ENCODE measurements at regions not wholly inside any gene's neighbourhood (a gene's known extent, or its start where the extent isn't known, plus 50 kb on each side); places are given as distances from the start of the nearest gene placed in this dataset.

GRCh38 chr7:25789701-25790640 lies 362.0 kb upstream of the NFE2L3 start:
- Histone ChIP-seq H3K27me3 (no peaks in the 10 kb centered on the region), H3K4me3 (no peak overlapping the region), H3K27ac (peak overlapping the region; percentile 52 to 83 (median 80)), H3K36me3 (no peaks in the 10 kb centered on the region), H3K4me1 (peaks cover 16 to 49% (median 17%) of the 10 kb centered on the region in 3 donors), H3K9me3 (no peaks in the 10 kb centered on the region)
- no peak for TF ChIP-seq EP300 (IDR thresholded peaks at IDR 0.05)
- TF ChIP-seq POLR2AphosphoS5 (IDR thresholded peaks at IDR 0.05): peak; percentile 39
- ATAC-seq: no peak
- 69 to 75% methylated on average over 11 to 12 of the region's 13 CpGs for WGBS, 2 donors (ENCODE audit: low coverage in 1 of 2)

GRCh38 chr7:25790963-25791362 lies 361.0 kb upstream of the NFE2L3 start:
- Histone ChIP-seq H3K27me3 (no peaks in the 10 kb centered on the region), H3K27ac (peak overlapping the region; percentile 52 to 83 (median 80)), H3K9me3 (no peaks in the 10 kb centered on the region), H3K4me1 (peaks cover 16 to 56% (median 17%) of the 10 kb centered on the region in 3 donors), H3K4me3 (no peak overlapping the region), H3K36me3 (no peaks in the 10 kb centered on the region)
- TF ChIP-seq, protein P1, sequence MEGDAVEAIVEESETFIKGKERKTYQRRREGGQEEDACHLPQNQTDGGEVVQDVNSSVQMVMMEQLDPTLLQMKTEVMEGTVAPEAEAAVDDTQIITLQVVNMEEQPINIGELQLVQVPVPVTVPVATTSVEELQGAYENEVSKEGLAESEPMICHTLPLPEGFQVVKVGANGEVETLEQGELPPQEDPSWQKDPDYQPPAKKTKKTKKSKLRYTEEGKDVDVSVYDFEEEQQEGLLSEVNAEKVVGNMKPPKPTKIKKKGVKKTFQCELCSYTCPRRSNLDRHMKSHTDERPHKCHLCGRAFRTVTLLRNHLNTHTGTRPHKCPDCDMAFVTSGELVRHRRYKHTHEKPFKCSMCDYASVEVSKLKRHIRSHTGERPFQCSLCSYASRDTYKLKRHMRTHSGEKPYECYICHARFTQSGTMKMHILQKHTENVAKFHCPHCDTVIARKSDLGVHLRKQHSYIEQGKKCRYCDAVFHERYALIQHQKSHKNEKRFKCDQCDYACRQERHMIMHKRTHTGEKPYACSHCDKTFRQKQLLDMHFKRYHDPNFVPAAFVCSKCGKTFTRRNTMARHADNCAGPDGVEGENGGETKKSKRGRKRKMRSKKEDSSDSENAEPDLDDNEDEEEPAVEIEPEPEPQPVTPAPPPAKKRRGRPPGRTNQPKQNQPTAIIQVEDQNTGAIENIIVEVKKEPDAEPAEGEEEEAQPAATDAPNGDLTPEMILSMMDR (IDR thresholded peaks at IDR 0.05): no peak
- peak; percentile 17 for TF ChIP-seq POLR2AphosphoS5 (IDR thresholded peaks at IDR 0.05)
- no peak for ATAC-seq
- 20 to 65% methylated on average over 4 of the region's 4 CpGs for WGBS, 2 donors (ENCODE audit: low coverage in 1 of 2)

GRCh38 chr7:25792586-25792985 lies 359.4 kb upstream of the NFE2L3 start:
- ATAC-seq: no peak
- H3K4me3 ChIP-seq: no peak overlapping the region
- no peaks in the 10 kb centered on the region for H3K36me3 ChIP-seq
- H3K9me3 ChIP-seq: no peaks in the 10 kb centered on the region
- H3K27ac ChIP-seq: peak overlapping the region in 2 of 4 donors; percentile 9 to 83
- no peaks in the 10 kb centered on the region for H3K27me3 ChIP-seq
- peaks cover 5 to 53% (median 14%) of the 10 kb centered on the region in 3 donors for H3K4me1 ChIP-seq
- 89 to 100% methylated on average over 6 to 8 of the region's 8 CpGs for WGBS, 2 donors (ENCODE audit: low coverage in 1 of 2)
- no peak for TF ChIP-seq EP300 (IDR thresholded peaks at IDR 0.05)
- no peak for TF ChIP-seq POLR2A (IDR thresholded peaks at IDR 0.05)
- TF ChIP-seq, protein P1 (IDR thresholded peaks at IDR 0.05): no peak
- no peak for TF ChIP-seq POLR2AphosphoS5 (IDR thresholded peaks at IDR 0.05)

GRCh38 chr7:25795824-25796235 lies 356.2 kb upstream of the NFE2L3 start:
- no peaks in the 10 kb centered on the region for H3K27me3 ChIP-seq

GRCh38 chr7:25798344-25798743 lies 353.7 kb upstream of the NFE2L3 start:
- 83 to 100% methylated on average over 1 of the region's 1 CpG for WGBS, 2 donors (ENCODE audit: low coverage in 1 of 2)
- H3K36me3 ChIP-seq: no peaks in the 10 kb centered on the region
- H3K27ac ChIP-seq: no peak overlapping the region
- no peaks in the 10 kb centered on the region for H3K9me3 ChIP-seq
- H3K27me3 ChIP-seq: no peaks in the 10 kb centered on the region
- H3K4me3 ChIP-seq: no peak overlapping the region
- no peak for TF ChIP-seq EP300 (IDR thresholded peaks at IDR 0.05)
- no peak for TF ChIP-seq POLR2AphosphoS5 (IDR thresholded peaks at IDR 0.05)
- no peak for TF ChIP-seq POLR2A (IDR thresholded peaks at IDR 0.05)
- TF ChIP-seq, protein P1 (IDR thresholded peaks at IDR 0.05): no peak
- ATAC-seq: no peak
- H3K4me1 ChIP-seq: peaks cover 0 to 24% (median 7%) of the 10 kb centered on the region in 3 donors

More at GRCh38 chr7:25795824-25796235, 356.2 kb upstream of the NFE2L3 start:
- Histone ChIP-seq H3K4me3 (peak overlapping the region in 1 of 2 donors; percentile 24), H3K4me1 (peaks cover 0 to 24% (median 7%) of the 10 kb centered on the region in 3 donors), H3K9me3 (no peaks in the 10 kb centered on the region), H3K27ac (peak overlapping the region; percentile 60 to 84 (median 81)), H3K36me3 (no peaks in the 10 kb centered on the region)
- ATAC-seq: peak; percentile 91
- TF ChIP-seq POLR2A (IDR thresholded peaks at IDR 0.05) (no peak), EP300 (IDR thresholded peaks at IDR 0.05) (no peak), POLR2AphosphoS5 (IDR thresholded peaks at IDR 0.05) (peak; percentile 96)
- TF ChIP-seq, protein P1 (IDR thresholded peaks at IDR 0.05): no peak
- 0 to 40% methylated on average over 1 of the region's 2 CpGs for WGBS, 2 donors (ENCODE audit: low coverage in 1 of 2)

Data from gastroesophageal sphincter (tissue), 4 donors.